CD4-positive, alpha-beta T cell (primary cell): ENCODE measurements at regions not wholly inside any gene's neighbourhood (a gene's known extent, or its start where the extent isn't known, plus 50 kb on each side); places are given as distances from the start of the nearest gene placed in this dataset.

Source experiments
- ATAC-seq: fragments of 200-7000 bp; cut with Tn5 transposase; one replicate; pipeline ENCODE4 v1.10.0; 2022; ENCODE audit warnings: mild to moderate bottlenecking; ENCODE audit not compliant: poor library complexity
- CTCF ChIA-PET: fragments of 350-600 bp; sonication (Branson Sonifier 250); formaldehyde crosslinking; loops from one replicate; lab custom pipeline; 2021; ENCODE audit warnings: antibody characterized with exemption, inconsistent platforms; lab: Charles Lee
- POLR2A ChIA-PET: fragments of 350-600 bp; sonication (Branson Sonifier 250); formaldehyde crosslinking; loops from one replicate; lab custom pipeline; 2021; ENCODE audit warnings: antibody characterized with exemption, inconsistent platforms; lab: Charles Lee
- DNase-seq, 14 experiments: peaks; one replicate each; pipeline ENCODE4 v3.0.0-alpha.2; 2013 to 2020; ENCODE audit warnings: mixed read lengths in 2 of 14
- H3K27ac ChIP-seq, 2 donors: one replicate each; pipeline versions ENCODE4 v1.5.1 to v1.7.0; 2013; ENCODE audit warnings: low read length in 2 of 2, low read depth in 1 of 2, mild to moderate bottlenecking in 1 of 2
- H3K27me3 ChIP-seq, 2 experiments: 1 replicate in 1 of 2; 2 replicates in 1 of 2; pipeline versions ENCODE4 v1.6.1 to v1.7.0; 2013; ENCODE audit warnings: low read length in 2 of 2, control low read depth in 1 of 2, mild to moderate bottlenecking in 1 of 2, moderate library complexity in 1 of 2; ENCODE audit not compliant: insufficient read depth in 2 of 2, control insufficient read depth in 1 of 2
- H3K36me3 ChIP-seq: one replicate; pipeline ENCODE4 v1.6.1; 2013; ENCODE audit warnings: low read length, control low read depth; ENCODE audit not compliant: insufficient read depth
- H3K4me1 ChIP-seq: one replicate; pipeline ENCODE4 v1.6.1; 2013; ENCODE audit warnings: low read length, control low read depth; ENCODE audit not compliant: insufficient read depth
- H3K4me3 ChIP-seq: one replicate; pipeline ENCODE4 v1.5.1; 2013; ENCODE audit warnings: mild to moderate bottlenecking, low read length, moderate library complexity
- H3K9me3 ChIP-seq, 2 experiments: 1 replicate in 1 of 2; 2 replicates in 1 of 2; pipeline versions ENCODE4 v1.6.1 to v1.7.0; 2013; ENCODE audit warnings: low read length in 2 of 2, mild to moderate bottlenecking in 2 of 2, control low read depth in 1 of 2, moderate library complexity in 1 of 2; ENCODE audit not compliant: control insufficient read depth in 1 of 2, insufficient read depth in 1 of 2
- H3K27ac Mint-ChIP-seq: one replicate; pipeline ENCODE4 v1.8.0; 2020; ENCODE audit warnings: mixed read lengths
- H3K27me3 Mint-ChIP-seq: one replicate; pipeline ENCODE4 v1.8.0; 2021; ENCODE audit warnings: mixed read lengths
- H3K36me3 Mint-ChIP-seq: one replicate; pipeline ENCODE4 v1.8.0; 2021; ENCODE audit warnings: low read depth, mixed read lengths
- H3K4me1 Mint-ChIP-seq: one replicate; pipeline ENCODE4 v1.8.0; 2021; ENCODE audit warnings: low read depth, mixed read lengths
- H3K4me3 Mint-ChIP-seq: one replicate; pipeline ENCODE4 v1.8.0; 2020; ENCODE audit warnings: mild to moderate bottlenecking, mixed read lengths
- H3K9me3 Mint-ChIP-seq: one replicate; pipeline ENCODE4 v1.8.0; 2020; ENCODE audit warnings: mixed read lengths
- CTCF ChIP-seq: fragments of 200-600 bp; IDR thresholded peaks from one replicate; pipeline ENCODE4 v1.8.0; 2022; ENCODE audit warnings: antibody characterized with exemption, mild to moderate bottlenecking
- intact Hi-C, 2 experiments: fragments of 100-400 bp; cut with DNase I in 1 of 2; cut with micrococcal nuclease in 1 of 2; formaldehyde crosslinking; loops; one replicate each; pipeline versions ENCODE4 v1.15.1 to v1.9.0; 2023 to 2025; cut with DNase I, micrococcal nuclease

DNA sequence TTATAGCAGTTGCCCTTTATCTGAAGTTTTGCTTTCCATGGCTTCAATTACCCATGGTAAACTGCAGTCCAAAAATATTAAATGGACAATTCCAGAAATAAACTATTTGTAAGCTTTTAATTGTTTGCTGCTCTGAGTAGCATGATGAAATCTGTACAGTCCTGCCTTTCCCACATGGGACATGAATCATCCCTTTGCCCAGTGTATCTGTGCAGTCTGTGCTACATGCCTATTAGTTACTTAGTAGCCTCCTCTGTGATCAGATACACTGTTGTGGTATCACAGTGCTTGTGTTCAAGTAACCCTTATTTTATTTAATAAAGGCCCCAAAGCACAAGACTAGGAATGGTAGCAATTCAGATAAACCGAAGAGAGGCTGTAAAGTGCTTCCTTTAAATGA is 810.6 kb upstream of the PIK3C3 start:
- no peak for TF ChIP-seq CTCF
- Mint-ChIP-seq H3K36me3 (no peaks in the 10 kb centered on the region), H3K4me1 (no peaks in the 10 kb centered on the region), H3K27me3 (no peaks in the 10 kb centered on the region), H3K9me3 (peaks cover 6% of the 10 kb centered on the region), H3K4me3 (no peak overlapping the region), H3K27ac (no peak overlapping the region)
- Histone ChIP-seq H3K27ac (no peak overlapping the region), H3K4me3 (no peak overlapping the region), H3K9me3 (no peaks in the 10 kb centered on the region), H3K27me3 (no peaks in the 10 kb centered on the region), H3K4me1 (no peaks in the 10 kb centered on the region), H3K36me3 (no peaks in the 10 kb centered on the region)
- ATAC-seq = no peak
- intact Hi-C loops = no loop called here
- DNase-seq = no peak
- ChIA-PET POLR2A (no interaction called here), CTCF (no interaction called here)

GRCh38 chr18:41140506-41140905 is 814.5 kb upstream of the PIK3C3 start:
- Mint-ChIP-seq H3K4me3 (no peak overlapping the region), H3K27ac (no peak overlapping the region), H3K9me3 (peaks cover 2% of the 10 kb centered on the region), H3K4me1 (no peaks in the 10 kb centered on the region), H3K27me3 (no peaks in the 10 kb centered on the region), H3K36me3 (no peaks in the 10 kb centered on the region)
- H3K4me3 ChIP-seq = no peak overlapping the region
- DNase-seq (no peak), ATAC-seq (no peak)
- POLR2A ChIA-PET = no interaction called here
- TF ChIP-seq CTCF = no peak
- intact Hi-C loops = no loop called here
- H3K27me3 ChIP-seq = no peaks in the 10 kb centered on the region
- H3K9me3 ChIP-seq = no peaks in the 10 kb centered on the region
- H3K36me3 ChIP-seq = no peaks in the 10 kb centered on the region
- CTCF ChIA-PET = no interaction called here
- H3K4me1 ChIP-seq = no peaks in the 10 kb centered on the region
- no peak overlapping the region for H3K27ac ChIP-seq

- TF ChIP-seq CTCF = no peak
- H3K27ac Mint-ChIP-seq = no peak overlapping the region
- ChIA-PET CTCF (no interaction called here), POLR2A (no interaction called here)
- no peaks in the 10 kb centered on the region for H3K4me1 Mint-ChIP-seq
- no peak overlapping the region for H3K27ac ChIP-seq
- no peaks in the 10 kb centered on the region for H3K36me3 Mint-ChIP-seq
- DNase-seq (no peak), ATAC-seq (no peak)
- no peaks in the 10 kb centered on the region for H3K27me3 Mint-ChIP-seq
- H3K36me3 ChIP-seq = no peaks in the 10 kb centered on the region
- intact Hi-C loops = no loop called here
- no peaks in the 10 kb centered on the region for H3K4me1 ChIP-seq
- H3K9me3 Mint-ChIP-seq = peaks cover 10% of the 10 kb centered on the region
- H3K4me3 Mint-ChIP-seq = no peak overlapping the region
- no peaks in the 10 kb centered on the region for H3K9me3 ChIP-seq
- no peaks in the 10 kb centered on the region for H3K27me3 ChIP-seq
- H3K4me3 ChIP-seq = no peak overlapping the region
Observed at GRCh38 chr18:41135146-41135545, 819.9 kb upstream of the PIK3C3 start.
